Sigmoid colon (tissue), 4 donors: ENCODE measurements at regions not wholly inside any gene's neighbourhood (a gene's known extent, or its start where the extent isn't known, plus 50 kb on each side); places are given as distances from the start of the nearest gene placed in this dataset.

Experiments
- POLR2AphosphoS5 ChIP-seq, 4 donors: sonication (generic); formaldehyde crosslinking; IDR thresholded peaks; one replicate each; pipeline ENCODE4 v1.6.1; 2017; ENCODE audit warnings: antibody characterized with exemption in 4 of 4
- TF ChIP-seq, protein P1 (sequence below), 4 experiments: fragments of 450-650 bp in 3 of 4; fragments of 200-600 bp in 1 of 4; IDR thresholded peaks; one replicate each; pipeline ENCODE4 v1.5.1; 2016 to 2019; ENCODE audit warnings: antibody characterized with exemption in 4 of 4, mild to moderate bottlenecking in 3 of 4, moderate library complexity in 2 of 4

DNA sequence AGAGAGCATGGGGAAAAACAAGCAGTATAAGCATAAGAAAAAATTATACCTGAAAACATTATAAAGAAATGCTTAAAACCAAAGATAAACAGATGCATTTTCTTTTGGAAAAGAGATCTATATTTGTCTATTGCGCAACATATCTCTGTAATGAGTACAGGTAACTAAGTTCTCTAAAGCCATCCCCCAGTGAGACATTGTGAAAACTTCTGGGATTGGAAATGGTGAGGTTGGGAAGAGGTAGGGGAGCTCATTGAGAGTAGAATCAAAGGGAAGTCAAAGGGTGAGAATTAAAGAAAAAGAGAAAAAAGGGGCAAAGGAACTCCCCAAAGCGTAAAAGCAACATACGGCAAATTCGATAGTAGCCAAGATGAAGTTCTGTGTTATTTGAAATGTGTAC is 257.9 kb upstream of the RBFOX1 start:
- TF ChIP-seq, protein P1, sequence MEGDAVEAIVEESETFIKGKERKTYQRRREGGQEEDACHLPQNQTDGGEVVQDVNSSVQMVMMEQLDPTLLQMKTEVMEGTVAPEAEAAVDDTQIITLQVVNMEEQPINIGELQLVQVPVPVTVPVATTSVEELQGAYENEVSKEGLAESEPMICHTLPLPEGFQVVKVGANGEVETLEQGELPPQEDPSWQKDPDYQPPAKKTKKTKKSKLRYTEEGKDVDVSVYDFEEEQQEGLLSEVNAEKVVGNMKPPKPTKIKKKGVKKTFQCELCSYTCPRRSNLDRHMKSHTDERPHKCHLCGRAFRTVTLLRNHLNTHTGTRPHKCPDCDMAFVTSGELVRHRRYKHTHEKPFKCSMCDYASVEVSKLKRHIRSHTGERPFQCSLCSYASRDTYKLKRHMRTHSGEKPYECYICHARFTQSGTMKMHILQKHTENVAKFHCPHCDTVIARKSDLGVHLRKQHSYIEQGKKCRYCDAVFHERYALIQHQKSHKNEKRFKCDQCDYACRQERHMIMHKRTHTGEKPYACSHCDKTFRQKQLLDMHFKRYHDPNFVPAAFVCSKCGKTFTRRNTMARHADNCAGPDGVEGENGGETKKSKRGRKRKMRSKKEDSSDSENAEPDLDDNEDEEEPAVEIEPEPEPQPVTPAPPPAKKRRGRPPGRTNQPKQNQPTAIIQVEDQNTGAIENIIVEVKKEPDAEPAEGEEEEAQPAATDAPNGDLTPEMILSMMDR (IDR thresholded peaks at IDR 0.05) = no peak
- TF ChIP-seq POLR2AphosphoS5 (IDR thresholded peaks at IDR 0.05) = no peak
